Neuron (in vitro differentiated cells): ENCODE measurements at regions not wholly inside any gene's neighbourhood (a gene's known extent, or its start where the extent isn't known, plus 50 kb on each side); places are given as distances from the start of the nearest gene placed in this dataset.
"Not testable (repeated sequence)": the region's sequence is repeated elsewhere in the genome, so short reads cannot be mapped to it uniquely, and the experiment has no call there.

Experiments
- H2AFZ ChIP-seq: one replicate; pipeline ENCODE4 v1.6.1; 2013; ENCODE audit warnings: low read depth, mild to moderate bottlenecking, inconsistent platforms, low read length, moderate library complexity
- H3K27me3 ChIP-seq: one replicate; pipeline ENCODE4 v1.6.1; 2013; ENCODE audit warnings: low read length; ENCODE audit not compliant: insufficient read depth
- H3K36me3 ChIP-seq: one replicate; pipeline ENCODE4 v1.6.1; 2013; ENCODE audit warnings: low read length; ENCODE audit not compliant: insufficient read depth
- H3K4me1 ChIP-seq: one replicate; pipeline ENCODE4 v1.6.1; 2013; ENCODE audit warnings: low read length; ENCODE audit not compliant: insufficient read depth
- H3K4me3 ChIP-seq: 2 replicates; pipeline ENCODE4 v1.5.1; 2013; ENCODE audit warnings: mild to moderate bottlenecking, low read length, moderate library complexity
- H3K9me3 ChIP-seq: one replicate; pipeline ENCODE4 v1.6.1; 2013; ENCODE audit warnings: low read length

- no peak overlapping the region for H3K4me3 ChIP-seq
- no peaks in the 10 kb centered on the region for H3K36me3 ChIP-seq
- peaks cover 3% of the 10 kb centered on the region for H3K4me1 ChIP-seq
- H2AFZ ChIP-seq, result no peak overlapping the region
- H3K27me3 ChIP-seq, result no peaks in the 10 kb centered on the region
- H3K9me3 ChIP-seq, result peaks cover 3% of the 10 kb centered on the region
Measured at GRCh38 chr3:67104388-67104787, 106.3 kb downstream of the KBTBD8 start.

- Histone ChIP-seq H3K36me3 (no peaks in the 10 kb centered on the region), H3K27me3 (no peaks in the 10 kb centered on the region), H3K4me3 (no peak overlapping the region), H3K9me3 (peaks cover 3% of the 10 kb centered on the region), H3K4me1 (peaks cover 6% of the 10 kb centered on the region), H2AFZ (no peak overlapping the region)
Measured at GRCh38 chr3:67106874-67107273, 108.8 kb downstream of the KBTBD8 start.

DNA sequence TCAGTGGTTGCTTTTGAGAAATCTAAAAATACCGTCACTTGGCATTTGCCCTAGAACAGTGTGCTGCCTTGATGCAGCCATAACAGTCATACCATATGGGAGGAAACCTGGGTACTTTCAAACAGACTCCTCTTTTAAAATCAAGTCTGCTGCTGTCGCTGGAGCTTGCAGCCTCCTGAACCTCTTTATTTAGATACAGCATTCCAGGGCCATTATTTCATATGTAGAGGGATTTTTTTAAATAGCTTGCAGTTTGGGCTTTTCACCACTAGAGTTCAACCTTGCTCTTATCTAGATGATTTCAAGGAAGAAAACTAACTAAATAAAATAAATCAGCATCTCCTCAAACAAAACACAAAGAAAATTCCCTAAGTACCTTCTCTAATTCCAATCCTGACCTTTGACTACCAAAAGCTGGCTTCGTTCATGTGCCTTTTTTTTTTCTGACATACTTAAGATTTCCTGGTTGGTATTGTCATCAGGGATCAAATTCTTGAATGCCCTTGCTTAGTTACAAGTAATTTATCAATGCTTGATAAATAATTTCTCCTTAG is 111.6 kb downstream of the KBTBD8 start:
- Histone ChIP-seq H3K36me3 (no peaks in the 10 kb centered on the region), H3K4me3 (no peak overlapping the region), H3K27me3 (no peaks in the 10 kb centered on the region), H3K9me3 (no peaks in the 10 kb centered on the region), H3K4me1 (peaks cover 6% of the 10 kb centered on the region), H2AFZ (no peak overlapping the region)

GRCh38 chr3:67113802-67114407 is 115.8 kb downstream of the KBTBD8 start:
- Histone ChIP-seq H3K27me3 (no peaks in the 10 kb centered on the region), H3K4me3 (no peak overlapping the region), H3K9me3 (no peaks in the 10 kb centered on the region), H3K36me3 (no peaks in the 10 kb centered on the region), H2AFZ (no peak overlapping the region), H3K4me1 (peaks cover 6% of the 10 kb centered on the region)

DNA sequence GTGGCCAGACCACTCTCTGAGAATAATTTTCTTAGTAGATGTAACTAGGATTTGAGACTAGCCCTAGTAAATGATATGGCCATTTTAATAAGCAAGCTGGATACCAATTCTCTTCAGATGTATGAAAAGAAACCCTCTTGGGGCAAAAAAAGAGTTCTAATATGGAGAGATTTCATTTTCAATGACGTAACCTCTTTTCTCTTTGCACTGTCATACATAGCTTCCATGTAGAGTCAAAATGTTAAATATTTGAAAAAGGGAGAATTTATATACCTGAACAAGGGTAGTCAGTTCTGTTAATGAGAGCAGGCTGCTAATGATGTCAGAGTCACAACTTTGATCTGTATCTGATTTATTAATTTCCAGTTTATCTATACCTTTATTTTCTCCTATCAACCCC is 120.0 kb downstream of the KBTBD8 start:
- Histone ChIP-seq H3K36me3 (no peaks in the 10 kb centered on the region), H3K4me1 (no peaks in the 10 kb centered on the region), H2AFZ (no peak overlapping the region), H3K4me3 (no peak overlapping the region), H3K27me3 (no peaks in the 10 kb centered on the region), H3K9me3 (no peaks in the 10 kb centered on the region)

- Histone ChIP-seq H3K27me3 (no peaks in the 10 kb centered on the region), H3K36me3 (no peaks in the 10 kb centered on the region), H3K4me3 (no peak overlapping the region), H3K9me3 (no peaks in the 10 kb centered on the region), H2AFZ (no peak overlapping the region), H3K4me1 (no peaks in the 10 kb centered on the region)
Measured at GRCh38 chr3:67118635-67119034, 120.5 kb downstream of the KBTBD8 start.

DNA sequence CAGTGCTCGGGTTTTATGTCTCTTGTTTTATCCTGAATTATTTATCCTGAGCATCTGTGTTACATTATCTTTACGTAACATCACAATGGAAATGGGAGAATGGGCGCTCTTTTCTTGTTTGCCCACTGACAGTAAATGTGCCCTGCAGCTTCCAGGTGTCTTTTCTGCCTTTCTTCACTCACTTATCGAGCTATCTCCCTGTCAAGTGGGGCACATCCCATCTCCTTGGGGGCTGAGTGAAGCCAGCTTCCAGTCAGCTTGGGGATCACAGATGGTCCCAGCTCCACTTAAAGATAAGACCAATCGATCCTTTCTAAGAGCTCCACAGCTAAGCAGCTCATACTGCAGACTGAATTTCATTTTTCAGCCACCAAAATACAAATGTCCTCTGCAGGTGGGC is 125.8 kb downstream of the KBTBD8 start:
- Histone ChIP-seq H3K9me3 (no peaks in the 10 kb centered on the region), H3K4me3 (no peak overlapping the region), H3K27me3 (no peaks in the 10 kb centered on the region), H3K4me1 (no peaks in the 10 kb centered on the region), H2AFZ (no peak overlapping the region), H3K36me3 (no peaks in the 10 kb centered on the region)

GRCh38 chr3:67127254-67127653 is 129.1 kb downstream of the KBTBD8 start:
- no peak overlapping the region for H3K4me3 ChIP-seq
- no peaks in the 10 kb centered on the region for H3K36me3 ChIP-seq
- H3K9me3 ChIP-seq, result no peaks in the 10 kb centered on the region
- H2AFZ ChIP-seq, result no peak overlapping the region
- no peaks in the 10 kb centered on the region for H3K4me1 ChIP-seq
- H3K27me3 ChIP-seq, result no peaks in the 10 kb centered on the region

DNA sequence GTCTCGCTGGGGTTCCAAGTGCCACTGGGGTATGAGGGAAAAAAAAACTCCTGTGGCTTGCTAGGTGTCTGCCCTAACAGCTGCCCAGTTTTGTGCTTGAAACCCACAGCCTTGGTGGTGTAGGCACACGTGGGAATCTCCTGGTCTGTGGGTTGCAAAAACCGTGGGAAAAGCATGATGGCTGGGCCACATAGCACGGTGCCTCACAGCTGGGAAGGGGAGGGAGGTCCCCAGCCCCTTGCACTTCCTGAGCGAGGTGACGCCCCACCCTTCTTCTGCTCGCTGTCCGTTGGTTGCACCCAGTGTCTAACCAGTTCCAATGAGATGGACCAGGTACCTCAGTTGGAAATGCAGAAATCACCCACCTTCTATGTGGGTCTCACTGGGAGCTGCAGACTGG is 144.3 kb downstream of the KBTBD8 start:
- no peaks in the 10 kb centered on the region for H3K4me1 ChIP-seq

GRCh38 chr3:67145738-67146137 is 147.6 kb downstream of the KBTBD8 start:
- Histone ChIP-seq H3K4me3 (no peak overlapping the region), H3K9me3 (peaks cover 2% of the 10 kb centered on the region), H3K4me1 (no peaks in the 10 kb centered on the region), H2AFZ (no peak overlapping the region), H3K36me3 (no peaks in the 10 kb centered on the region), H3K27me3 (no peaks in the 10 kb centered on the region)

More for the DNA sequence above, 144.3 kb downstream of the KBTBD8 start:
- Histone ChIP-seq H3K9me3 (no peaks in the 10 kb centered on the region), H3K4me3 (no peak overlapping the region), H3K27me3 (no peaks in the 10 kb centered on the region), H3K36me3 (no peaks in the 10 kb centered on the region), H2AFZ (no peak overlapping the region)

GRCh38 chr3:67154429-67154828 is 156.3 kb downstream of the KBTBD8 start:
- Histone ChIP-seq H3K36me3 (no peaks in the 10 kb centered on the region), H3K4me3 (no peak overlapping the region), H3K4me1 (no peaks in the 10 kb centered on the region), H2AFZ (no peak overlapping the region), H3K27me3 (no peaks in the 10 kb centered on the region), H3K9me3 (peaks cover 2% of the 10 kb centered on the region)

DNA sequence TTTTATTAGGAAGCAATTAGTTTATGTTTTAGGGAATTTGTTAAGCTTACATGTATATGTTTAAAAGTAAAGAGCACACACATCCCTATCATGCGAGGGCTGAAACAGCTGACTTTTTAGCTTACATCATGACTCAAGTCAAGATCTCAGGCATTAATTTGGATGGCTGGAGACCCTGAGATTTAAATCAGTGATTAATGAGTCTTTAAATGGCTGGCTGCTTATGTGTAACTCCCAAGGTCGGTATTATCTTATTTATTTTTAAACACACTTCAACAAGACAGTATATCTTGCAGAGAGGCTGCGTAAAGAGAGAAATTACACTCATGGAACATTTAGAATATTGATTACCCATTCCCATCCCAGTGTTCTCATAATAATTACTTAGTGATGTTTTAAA is 169.4 kb downstream of the KBTBD8 start:
- Histone ChIP-seq H3K4me1 (no peaks in the 10 kb centered on the region), H2AFZ (no peak overlapping the region), H3K4me3 (no peak overlapping the region), H3K9me3 (no peaks in the 10 kb centered on the region), H3K27me3 (no peaks in the 10 kb centered on the region), H3K36me3 (no peaks in the 10 kb centered on the region)

DNA sequence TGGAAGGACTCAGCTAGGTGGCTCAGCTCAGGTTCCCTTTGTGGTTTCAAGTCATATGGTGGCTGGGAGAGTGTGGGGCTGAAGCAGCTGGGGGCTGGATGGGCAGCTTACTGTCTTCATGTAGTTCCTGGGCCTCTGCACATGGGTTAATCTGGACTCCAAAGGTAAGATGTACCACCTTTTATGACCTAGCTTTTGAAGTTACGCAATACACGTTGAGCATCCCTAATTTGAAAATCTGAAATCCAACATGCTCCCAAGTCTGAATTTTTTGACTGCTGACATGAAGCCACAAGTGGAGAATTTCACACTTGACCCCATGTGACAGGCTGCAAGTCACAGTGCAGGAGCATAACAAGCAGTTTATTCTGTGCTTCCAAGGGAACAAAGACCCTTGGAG is 173.7 kb downstream of the KBTBD8 start:
- no peaks in the 10 kb centered on the region for H3K27me3 ChIP-seq
- no peak overlapping the region for H2AFZ ChIP-seq
- H3K36me3 ChIP-seq, result no peaks in the 10 kb centered on the region
- no peaks in the 10 kb centered on the region for H3K4me1 ChIP-seq
- H3K4me3 ChIP-seq, result no peak overlapping the region
- peaks cover 4% of the 10 kb centered on the region for H3K9me3 ChIP-seq

DNA sequence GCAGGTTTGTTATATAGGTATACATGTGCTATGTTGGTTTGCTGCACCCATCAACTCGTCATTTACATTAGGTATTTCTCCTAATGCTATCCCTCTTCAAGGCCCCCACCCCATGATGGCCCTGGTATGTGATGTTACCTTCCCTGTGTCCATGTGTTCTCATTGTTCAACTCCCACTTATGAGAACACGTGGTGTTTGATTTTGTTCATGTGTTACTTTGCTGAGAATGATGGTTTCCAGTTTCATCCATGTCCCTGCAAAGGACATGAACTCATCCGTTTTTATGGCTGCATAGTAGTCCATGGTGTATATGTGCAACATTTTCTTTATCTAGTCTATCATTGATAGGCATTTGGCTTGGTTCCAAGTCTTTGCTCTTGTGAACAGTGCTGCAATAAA is 175.0 kb downstream of the KBTBD8 start:
- H3K9me3 ChIP-seq, H3K4me1 ChIP-seq, H3K27me3 ChIP-seq, H2AFZ ChIP-seq, H3K4me3 ChIP-seq, H3K36me3 ChIP-seq: not testable (repeated sequence)
